Muscle of leg (tissue), 3 donors: ENCODE measurements at regions not wholly inside any gene's neighbourhood (a gene's known extent, or its start where the extent isn't known, plus 50 kb on each side); places are given as distances from the start of the nearest gene placed in this dataset.

Experiments used
- DNase-seq: peaks from one replicate; pipeline ENCODE4 v3.0.0; 2013
- H3K27ac ChIP-seq: one replicate; pipeline ENCODE4 v1.5.1; 2013; ENCODE audit warnings: mild to moderate bottlenecking, low read length, control low read depth
- H3K27me3 ChIP-seq: one replicate; pipeline ENCODE4 v1.6.1; 2013; ENCODE audit warnings: low read length; ENCODE audit not compliant: control insufficient read depth, insufficient read depth
- H3K36me3 ChIP-seq: one replicate; pipeline ENCODE4 v1.6.1; 2013; ENCODE audit warnings: low read length; ENCODE audit not compliant: control insufficient read depth, insufficient read depth
- H3K4me1 ChIP-seq: one replicate; pipeline ENCODE4 v1.6.1; 2013; ENCODE audit warnings: low read length; ENCODE audit not compliant: control insufficient read depth, insufficient read depth
- H3K4me3 ChIP-seq: one replicate; pipeline ENCODE4 v1.5.1; 2013; ENCODE audit warnings: low read length, control low read depth
- H3K9me3 ChIP-seq: replicated peaks from 2 replicates; pipeline ENCODE4 v1.6.1; 2013; ENCODE audit warnings: low read depth, low read length; ENCODE audit not compliant: control insufficient read depth
- WGBS: methylation state at CpG from one replicate; pipeline ENCODE4 v1.1.5; 2013; ENCODE audit warnings: missing lambda C conversion rate; ENCODE audit not compliant: insufficient coverage; 5-methylcytosine and 5-hydroxymethylcytosine counted together

- Histone ChIP-seq H3K4me1 (peaks cover 14% of the 10 kb centered on the region), H3K9me3 (peaks cover 5% of the 10 kb centered on the region), H3K36me3 (no peaks in the 10 kb centered on the region), H3K4me3 (no peak overlapping the region), H3K27me3 (peaks cover 12% of the 10 kb centered on the region), H3K27ac (no peak overlapping the region)
- 79% methylated on average over 17 of the region's 21 CpGs for WGBS
- DNase-seq = no peak
These were observed 364.1 kb downstream of the FOXL1 start for GRCh38 chr16:86942151-86943051.

GRCh38 chr16:86945166-86945900 lies 367.0 kb downstream of the FOXL1 start:
- 86% methylated on average over 20 of the region's 22 CpGs for WGBS
- H3K27ac ChIP-seq = no peak overlapping the region
- no peaks in the 10 kb centered on the region for H3K36me3 ChIP-seq
- H3K4me1 ChIP-seq = peaks cover 14% of the 10 kb centered on the region
- no peak for DNase-seq
- H3K4me3 ChIP-seq = no peak overlapping the region
- H3K27me3 ChIP-seq = peaks cover 6% of the 10 kb centered on the region
- H3K9me3 ChIP-seq = peaks cover under 1% of the 10 kb centered on the region

GRCh38 chr16:86946396-86946795 lies 368.0 kb downstream of the FOXL1 start:
- no peak for DNase-seq
- H3K4me1 ChIP-seq = peaks cover 14% of the 10 kb centered on the region
- H3K27ac ChIP-seq = no peak overlapping the region
- peaks cover 6% of the 10 kb centered on the region for H3K27me3 ChIP-seq
- no peak overlapping the region for H3K4me3 ChIP-seq
- no peaks in the 10 kb centered on the region for H3K9me3 ChIP-seq
- no peaks in the 10 kb centered on the region for H3K36me3 ChIP-seq
- WGBS = 33% methylated on average over 1 of the region's 7 CpGs

- Histone ChIP-seq H3K9me3 (no peaks in the 10 kb centered on the region), H3K27me3 (peaks cover 6% of the 10 kb centered on the region), H3K27ac (no peak overlapping the region), H3K36me3 (no peaks in the 10 kb centered on the region), H3K4me3 (no peak overlapping the region), H3K4me1 (peaks cover 13% of the 10 kb centered on the region)
- 79% methylated on average over 9 of the region's 10 CpGs for WGBS
- no peak for DNase-seq
These were observed 368.6 kb downstream of the FOXL1 start for GRCh38 chr16:86946981-86947380.

- DNase-seq = no peak
- Histone ChIP-seq H3K27ac (no peak overlapping the region), H3K4me3 (no peak overlapping the region), H3K4me1 (peaks cover 16% of the 10 kb centered on the region), H3K27me3 (peaks cover 6% of the 10 kb centered on the region), H3K36me3 (no peaks in the 10 kb centered on the region), H3K9me3 (no peaks in the 10 kb centered on the region)
- 82% methylated on average over 8 of the region's 12 CpGs for WGBS
These were observed 369.1 kb downstream of the C16orf95 start for GRCh38 chr16:86948046-86948445.

GRCh38 chr16:86949116-86949515 lies 368.1 kb downstream of the C16orf95 start:
- Histone ChIP-seq H3K9me3 (no peaks in the 10 kb centered on the region), H3K36me3 (no peaks in the 10 kb centered on the region), H3K27ac (no peak overlapping the region), H3K4me3 (no peak overlapping the region), H3K27me3 (peaks cover 6% of the 10 kb centered on the region), H3K4me1 (peaks cover 24% of the 10 kb centered on the region)
- no peak for DNase-seq
- 36% methylated on average over 12 of the region's 14 CpGs for WGBS

GRCh38 chr16:86949630-86950029 lies 367.6 kb downstream of the C16orf95 start:
- Histone ChIP-seq H3K27ac (no peak overlapping the region), H3K27me3 (peaks cover 6% of the 10 kb centered on the region), H3K9me3 (no peaks in the 10 kb centered on the region), H3K4me1 (peaks cover 26% of the 10 kb centered on the region), H3K36me3 (no peaks in the 10 kb centered on the region), H3K4me3 (no peak overlapping the region)
- no peak for DNase-seq
- WGBS = 76% methylated on average over 2 of the region's 3 CpGs

GRCh38 chr16:86951041-86951822 lies 366.0 kb downstream of the C16orf95 start:
- H3K27me3 ChIP-seq = peaks cover 6% of the 10 kb centered on the region
- H3K4me3 ChIP-seq = no peak overlapping the region
- H3K4me1 ChIP-seq = peaks cover 40% of the 10 kb centered on the region
- no peaks in the 10 kb centered on the region for H3K9me3 ChIP-seq
- WGBS = 94% methylated on average over 7 of the region's 7 CpGs
- no peak overlapping the region for H3K27ac ChIP-seq
- no peak for DNase-seq
- no peaks in the 10 kb centered on the region for H3K36me3 ChIP-seq

GRCh38 chr16:86951831-86952598 lies 365.2 kb downstream of the C16orf95 start:
- peaks cover 5% of the 10 kb centered on the region for H3K27me3 ChIP-seq
- DNase-seq = no peak
- no peaks in the 10 kb centered on the region for H3K36me3 ChIP-seq
- H3K4me1 ChIP-seq = peaks cover 39% of the 10 kb centered on the region
- no peak overlapping the region for H3K4me3 ChIP-seq
- H3K9me3 ChIP-seq = no peaks in the 10 kb centered on the region
- no peak overlapping the region for H3K27ac ChIP-seq
- 34% methylated on average over 2 of the region's 13 CpGs for WGBS
